ENCODE measurements at regions not wholly inside any gene's neighbourhood (a gene's known extent, or its start where the extent isn't known, plus 50 kb on each side); places are given as distances from the start of the nearest gene placed in this dataset.

GRCh38 chr15:94079968-94080367 lies 151.4 kb upstream of the MCTP2 start:
- Mint-ChIP-seq H3K27me3 (ENCODE audit: unreplicated experiment) (peaks cover 13% of the 10 kb centered on the region), H3K9me3 (ENCODE audit: low read depth, unreplicated experiment) (peaks cover 3% of the 10 kb centered on the region), H3K36me3 (ENCODE audit: insufficient read depth, unreplicated experiment) (no peaks in the 10 kb centered on the region), H3K4me3 (ENCODE audit: low read depth, unreplicated experiment) (no peak overlapping the region), H3K27ac (ENCODE audit: unreplicated experiment) (no peak overlapping the region), H3K4me1 (ENCODE audit: low read depth, unreplicated experiment) (no peaks in the 10 kb centered on the region)
- BruUV-seq (replicated peaks): no TSS peak
- no peak for DNase-seq
- intact Hi-C loops (cut with micrococcal nuclease; ENCODE audit: unreplicated experiment): no loop called here
- TF ChIP-seq CTCF (IDR thresholded peaks at IDR 0.05; ENCODE audit: unreplicated experiment): no peak
- CTCF ChIA-PET: no interaction called here

GRCh38 chr15:94079459-94079858 lies 151.9 kb upstream of the MCTP2 start:
- no peak overlapping the region for H3K4me3 Mint-ChIP-seq (ENCODE audit: low read depth, unreplicated experiment)
- intact Hi-C loops (cut with micrococcal nuclease; ENCODE audit: unreplicated experiment): no loop called here
- CTCF ChIA-PET: no interaction called here

GRCh38 chr15:94077938-94078337 lies 153.4 kb upstream of the MCTP2 start:
- no peak for TF ChIP-seq CTCF (IDR thresholded peaks at IDR 0.05; ENCODE audit: unreplicated experiment)
- H3K27ac Mint-ChIP-seq (ENCODE audit: unreplicated experiment): no peak overlapping the region
- H3K4me3 Mint-ChIP-seq (ENCODE audit: low read depth, unreplicated experiment): no peak overlapping the region
- H3K27me3 Mint-ChIP-seq (ENCODE audit: unreplicated experiment): peaks cover 13% of the 10 kb centered on the region
- no peak for DNase-seq
- no peaks in the 10 kb centered on the region for H3K36me3 Mint-ChIP-seq (ENCODE audit: insufficient read depth, unreplicated experiment)
- H3K4me1 Mint-ChIP-seq (ENCODE audit: low read depth, unreplicated experiment): no peaks in the 10 kb centered on the region
- no TSS peak for BruUV-seq (replicated peaks)
- intact Hi-C loops (cut with micrococcal nuclease; ENCODE audit: unreplicated experiment): no loop called here
- peaks cover 3% of the 10 kb centered on the region for H3K9me3 Mint-ChIP-seq (ENCODE audit: low read depth, unreplicated experiment)
- CTCF ChIA-PET: no interaction called here

More at GRCh38 chr15:94079459-94079858, 151.9 kb upstream of the MCTP2 start:
- BruUV-seq (replicated peaks): no TSS peak
- Mint-ChIP-seq H3K9me3 (ENCODE audit: low read depth, unreplicated experiment) (peaks cover 3% of the 10 kb centered on the region), H3K4me1 (ENCODE audit: low read depth, unreplicated experiment) (no peaks in the 10 kb centered on the region), H3K27me3 (ENCODE audit: unreplicated experiment) (peaks cover 13% of the 10 kb centered on the region), H3K27ac (ENCODE audit: unreplicated experiment) (no peak overlapping the region), H3K36me3 (ENCODE audit: insufficient read depth, unreplicated experiment) (no peaks in the 10 kb centered on the region)
- no peak for DNase-seq
- no peak for TF ChIP-seq CTCF (IDR thresholded peaks at IDR 0.05; ENCODE audit: unreplicated experiment)

GRCh38 chr15:94075349-94075748 lies 156.0 kb upstream of the MCTP2 start:
- intact Hi-C loops (cut with micrococcal nuclease; ENCODE audit: unreplicated experiment): no loop called here
- Mint-ChIP-seq H3K27me3 (ENCODE audit: unreplicated experiment) (no peaks in the 10 kb centered on the region), H3K4me3 (ENCODE audit: low read depth, unreplicated experiment) (no peak overlapping the region), H3K36me3 (ENCODE audit: insufficient read depth, unreplicated experiment) (no peaks in the 10 kb centered on the region), H3K9me3 (ENCODE audit: low read depth, unreplicated experiment) (peaks cover 8% of the 10 kb centered on the region), H3K4me1 (ENCODE audit: low read depth, unreplicated experiment) (no peaks in the 10 kb centered on the region), H3K27ac (ENCODE audit: unreplicated experiment) (no peak overlapping the region)
- BruUV-seq (replicated peaks): no TSS peak
- no peak for DNase-seq
- TF ChIP-seq CTCF (IDR thresholded peaks at IDR 0.05; ENCODE audit: unreplicated experiment): no peak
- CTCF ChIA-PET: interaction anchor here (0.9 kb wide), 1 partner anchor 1040 kb away, joined by 3 read pairs; no protein-coding TSS in a partner anchor
